Neural progenitor cell (in vitro differentiated cells): ENCODE measurements at regions not wholly inside any gene's neighbourhood (a gene's known extent, or its start where the extent isn't known, plus 50 kb on each side); places are given as distances from the start of the nearest gene placed in this dataset.

ENCODE experiments used
- DNase-seq: peaks from one replicate; pipeline ENCODE4 v3.0.0-alpha.2; 2016; ENCODE audit warnings: low spot score
- H2AFZ ChIP-seq: fragments of 200-600 bp; sonication (generic); replicated peaks from 2 replicates; pipeline ENCODE4 v1.6.1; 2016; ENCODE audit warnings: antibody characterized with exemption
- H3F3A ChIP-seq: fragments of 200-600 bp; sonication (generic); 2 replicates; pipeline ENCODE4 v1.6.1; 2016; ENCODE audit warnings: antibody characterized with exemption, low read depth
- H3K27ac ChIP-seq: fragments of 200-600 bp; sonication (generic); 2 replicates; pipeline ENCODE4 v1.5.1; 2016; ENCODE audit warnings: mild to moderate bottlenecking
- H3K27me3 ChIP-seq: fragments of 200-600 bp; sonication (generic); 2 replicates; pipeline ENCODE4 v1.6.1; 2016; ENCODE audit warnings: mild to moderate bottlenecking, moderate library complexity
- H3K36me3 ChIP-seq: fragments of 200-600 bp; sonication (generic); 2 replicates; pipeline ENCODE4 v1.5.1; 2016
- H3K4me1 ChIP-seq: fragments of 200-600 bp; sonication (generic); 2 replicates; pipeline ENCODE4 v1.6.1; 2016; ENCODE audit warnings: mixed run types
- H3K4me2 ChIP-seq: fragments of 200-600 bp; sonication (generic); 2 replicates; pipeline ENCODE4 v1.6.1; 2016
- H3K4me3 ChIP-seq: fragments of 200-600 bp; sonication (generic); 2 replicates; pipeline ENCODE4 v1.5.1; 2016
- H3K79me2 ChIP-seq: fragments of 200-600 bp; sonication (generic); 2 replicates; pipeline ENCODE4 v1.6.1; 2016; ENCODE audit warnings: low read depth
- H3K9ac ChIP-seq: fragments of 200-600 bp; sonication (generic); 2 replicates; pipeline ENCODE4 v1.6.1; 2016
- H3K9me3 ChIP-seq: fragments of 200-600 bp; sonication (generic); 2 replicates; pipeline ENCODE4 v1.5.1; 2016; ENCODE audit warnings: low read depth
- H4K20me1 ChIP-seq: fragments of 200-600 bp; sonication (generic); 2 replicates; pipeline ENCODE4 v1.6.1; 2016; ENCODE audit warnings: low read depth
- H3K27ac Mint-ChIP-seq: 3 replicates; pipeline ENCODE4 v1.8.0; 2021; ENCODE audit warnings: mixed read lengths
- H3K27me3 Mint-ChIP-seq: 2 replicates; pipeline ENCODE4 v1.8.0; 2022; ENCODE audit warnings: low read depth, mild to moderate bottlenecking, inconsistent platforms, moderate library complexity, mixed read lengths; ENCODE audit not compliant: insufficient read depth
- H3K36me3 Mint-ChIP-seq: 3 replicates; pipeline ENCODE4 v1.8.0; 2021; ENCODE audit warnings: mixed read lengths
- H3K4me1 Mint-ChIP-seq: 3 replicates; pipeline ENCODE4 v1.8.0; 2021; ENCODE audit warnings: mixed read lengths
- H3K4me3 Mint-ChIP-seq: 3 replicates; pipeline ENCODE4 v1.8.0; 2021; ENCODE audit warnings: mild to moderate bottlenecking, moderate library complexity, mixed read lengths
- H3K9me3 Mint-ChIP-seq: 3 replicates; pipeline ENCODE4 v1.8.0; 2020; ENCODE audit warnings: mixed read lengths
- CTCF ChIP-seq: fragments of 200-600 bp; sonication (generic); IDR thresholded peaks from 2 replicates; pipeline ENCODE4 v1.5.1; 2017; ENCODE audit warnings: antibody characterized with exemption, mild to moderate bottlenecking
- EZH2 ChIP-seq: fragments of 200-600 bp; sonication (generic); IDR thresholded peaks from 2 replicates; pipeline ENCODE4 v1.6.1; 2017; ENCODE audit warnings: antibody characterized with exemption, mild to moderate bottlenecking, moderate library complexity
- EZH2phosphoT487 ChIP-seq: fragments of 200-600 bp; sonication (generic); IDR thresholded peaks from 2 replicates; pipeline ENCODE4 v1.6.1; 2017; ENCODE audit warnings: antibody characterized with exemption

GRCh38 chr1:188058801-188059200 is 1230.1 kb downstream of the PLA2G4A start:
- Mint-ChIP-seq H3K9me3 (peaks cover 2% of the 10 kb centered on the region), H3K27ac (no peak overlapping the region), H3K4me3 (no peak overlapping the region), H3K4me1 (no peaks in the 10 kb centered on the region), H3K36me3 (no peaks in the 10 kb centered on the region), H3K27me3 (no peaks in the 10 kb centered on the region)
- no peak overlapping the region for H3K4me3 ChIP-seq
- H2AFZ ChIP-seq, result no peak overlapping the region
- H3K4me1 ChIP-seq, result no peaks in the 10 kb centered on the region
- TF ChIP-seq EZH2 (no peak), EZH2phosphoT487 (no peak), CTCF (no peak)
- no peak overlapping the region for H3K9ac ChIP-seq
- DNase-seq, result no peak
- no peak overlapping the region for H3K27ac ChIP-seq
- no peaks in the 10 kb centered on the region for H4K20me1 ChIP-seq
- H3F3A ChIP-seq, result no peaks in the 10 kb centered on the region
- H3K4me2 ChIP-seq, result no peak overlapping the region
- H3K36me3 ChIP-seq, result no peaks in the 10 kb centered on the region
- no peaks in the 10 kb centered on the region for H3K9me3 ChIP-seq
- H3K27me3 ChIP-seq, result no peaks in the 10 kb centered on the region
- H3K79me2 ChIP-seq, result no peaks in the 10 kb centered on the region

- TF ChIP-seq CTCF (no peak), EZH2 (no peak)
- Histone ChIP-seq H3K27ac (no peak overlapping the region), H3K36me3 (no peaks in the 10 kb centered on the region), H3K4me2 (no peak overlapping the region), H3K4me3 (no peak overlapping the region), H3K9ac (no peak overlapping the region), H3F3A (no peaks in the 10 kb centered on the region), H2AFZ (no peak overlapping the region), H3K79me2 (no peaks in the 10 kb centered on the region), H4K20me1 (no peaks in the 10 kb centered on the region), H3K9me3 (no peaks in the 10 kb centered on the region), H3K27me3 (no peaks in the 10 kb centered on the region), H3K4me1 (no peaks in the 10 kb centered on the region)
- peaks cover 2% of the 10 kb centered on the region for H3K9me3 Mint-ChIP-seq
- no peaks in the 10 kb centered on the region for H3K4me1 Mint-ChIP-seq
- no peak overlapping the region for H3K4me3 Mint-ChIP-seq
- no peak overlapping the region for H3K27ac Mint-ChIP-seq
- no peaks in the 10 kb centered on the region for H3K27me3 Mint-ChIP-seq
- no peak for DNase-seq
- H3K36me3 Mint-ChIP-seq, result no peaks in the 10 kb centered on the region
Measured at GRCh38 chr1:188061881-188062280, 1233.1 kb downstream of the PLA2G4A start.

- Histone ChIP-seq H4K20me1 (no peaks in the 10 kb centered on the region), H3K4me2 (no peak overlapping the region), H3K27ac (no peak overlapping the region), H3K79me2 (no peaks in the 10 kb centered on the region), H3K9me3 (no peaks in the 10 kb centered on the region), H3K4me1 (no peaks in the 10 kb centered on the region), H3K27me3 (no peaks in the 10 kb centered on the region), H2AFZ (no peak overlapping the region), H3F3A (no peaks in the 10 kb centered on the region), H3K4me3 (no peak overlapping the region), H3K9ac (no peak overlapping the region), H3K36me3 (no peaks in the 10 kb centered on the region)
- H3K4me1 Mint-ChIP-seq, result no peaks in the 10 kb centered on the region
- TF ChIP-seq EZH2phosphoT487, result no peak
- no peak for TF ChIP-seq EZH2
- TF ChIP-seq CTCF, result no peak
- no peak overlapping the region for H3K27ac Mint-ChIP-seq
- no peaks in the 10 kb centered on the region for H3K9me3 Mint-ChIP-seq
- no peak for DNase-seq
- no peak overlapping the region for H3K4me3 Mint-ChIP-seq
- H3K36me3 Mint-ChIP-seq, result no peaks in the 10 kb centered on the region
- no peaks in the 10 kb centered on the region for H3K27me3 Mint-ChIP-seq
Measured at GRCh38 chr1:188062456-188062855, 1233.7 kb downstream of the PLA2G4A start.

GRCh38 chr1:188065917-188066316 is 1237.2 kb downstream of the PLA2G4A start:
- Histone ChIP-seq H3K27me3 (no peaks in the 10 kb centered on the region), H2AFZ (no peak overlapping the region), H3K4me3 (no peak overlapping the region), H4K20me1 (no peaks in the 10 kb centered on the region), H3F3A (no peaks in the 10 kb centered on the region), H3K4me1 (no peaks in the 10 kb centered on the region), H3K9ac (no peak overlapping the region), H3K9me3 (no peaks in the 10 kb centered on the region), H3K27ac (no peak overlapping the region), H3K79me2 (no peaks in the 10 kb centered on the region), H3K36me3 (no peaks in the 10 kb centered on the region), H3K4me2 (no peak overlapping the region)
- TF ChIP-seq CTCF, result no peak
- TF ChIP-seq EZH2, result no peak
- no peak for TF ChIP-seq EZH2phosphoT487
- no peak overlapping the region for H3K27ac Mint-ChIP-seq
- no peak for DNase-seq
- no peaks in the 10 kb centered on the region for H3K4me1 Mint-ChIP-seq
- H3K9me3 Mint-ChIP-seq, result peaks cover 8% of the 10 kb centered on the region
- no peaks in the 10 kb centered on the region for H3K27me3 Mint-ChIP-seq
- no peaks in the 10 kb centered on the region for H3K36me3 Mint-ChIP-seq
- H3K4me3 Mint-ChIP-seq, result no peak overlapping the region
